ENCODE measurements at regions not wholly inside any gene's neighbourhood (a gene's known extent, or its start where the extent isn't known, plus 50 kb on each side); places are given as distances from the start of the nearest gene placed in this dataset.

GRCh38 chr11:116460156-116460920 lies 312.4 kb downstream of the BUD13 start:
- 78% methylated on average over 3 of the region's 3 CpGs for WGBS
- no peak overlapping the region for H3K4me3 ChIP-seq (ENCODE audit: low read length)
- ATAC-seq (no peak), DNase-seq (no peak)
- no peaks in the 10 kb centered on the region for H3K4me1 ChIP-seq (ENCODE audit: control insufficient read depth, insufficient read depth, low read length)
- H3K9me3 ChIP-seq (ENCODE audit: control insufficient read depth, low read length): no peaks in the 10 kb centered on the region
- intact Hi-C loops (cut with DNase I): no loop called here
- H3K27ac ChIP-seq (ENCODE audit: low read length): no peak overlapping the region
- H3K27me3 ChIP-seq (ENCODE audit: control insufficient read depth, insufficient read depth): peaks cover 6% of the 10 kb centered on the region

GRCh38 chr11:116459185-116460045 lies 313.4 kb downstream of the BUD13 start:
- Histone ChIP-seq H3K4me1 (ENCODE audit: control insufficient read depth, insufficient read depth, low read length) (no peaks in the 10 kb centered on the region), H3K27me3 (ENCODE audit: control insufficient read depth, insufficient read depth) (peaks cover 6% of the 10 kb centered on the region), H3K4me3 (ENCODE audit: low read length) (no peak overlapping the region), H3K9me3 (ENCODE audit: control insufficient read depth, low read length) (no peaks in the 10 kb centered on the region), H3K27ac (ENCODE audit: low read length) (no peak overlapping the region)
- WGBS: 49% methylated on average over 13 of the region's 13 CpGs
- ATAC-seq (no peak), DNase-seq (no peak)
- intact Hi-C loops (cut with DNase I): loop anchor here in 3 of 4 donors (10.0 kb wide), 2 partner anchors 175 to 185 kb away; no protein-coding TSS in a partner anchor

- Histone ChIP-seq H3K27me3 (ENCODE audit: control insufficient read depth, insufficient read depth) (peaks cover 4% of the 10 kb centered on the region), H3K9me3 (ENCODE audit: control insufficient read depth, low read length) (no peaks in the 10 kb centered on the region), H3K4me1 (ENCODE audit: control insufficient read depth, insufficient read depth, low read length) (no peaks in the 10 kb centered on the region), H3K4me3 (ENCODE audit: low read length) (no peak overlapping the region), H3K27ac (ENCODE audit: low read length) (no peak overlapping the region)
- intact Hi-C loops (cut with DNase I): loop anchor here in 3 of 4 donors (10.0 kb wide), 2 partner anchors 176 to 186 kb away; no protein-coding TSS in a partner anchor
- no peak for DNase-seq
- WGBS: 68% methylated on average over 4 of the region's 4 CpGs
- ATAC-seq: no peak
Measured at GRCh38 chr11:116458546-116458945, 314.2 kb downstream of the BUD13 start.

GRCh38 chr11:116457336-116458007 lies 315.3 kb downstream of the BUD13 start:
- DNase-seq (no peak), ATAC-seq (no peak)
- intact Hi-C loops (cut with DNase I): loop anchor here in 3 of 4 donors (10.0 kb wide), 2 partner anchors 177 to 187 kb away; no protein-coding TSS in a partner anchor

GRCh38 chr11:116454951-116455350 lies 317.8 kb downstream of the BUD13 start:
- ATAC-seq (no peak), DNase-seq (no peak)
- Histone ChIP-seq H3K27me3 (ENCODE audit: control insufficient read depth, insufficient read depth) (no peaks in the 10 kb centered on the region), H3K27ac (ENCODE audit: low read length) (no peak overlapping the region), H3K9me3 (ENCODE audit: control insufficient read depth, low read length) (no peaks in the 10 kb centered on the region), H3K4me3 (ENCODE audit: low read length) (no peak overlapping the region), H3K4me1 (ENCODE audit: control insufficient read depth, insufficient read depth, low read length) (no peaks in the 10 kb centered on the region)
- intact Hi-C loops (cut with DNase I): loop anchor here in 3 of 4 donors (5.0 to 10.0 kb wide), 3 partner anchors 180 to 237 kb away; no protein-coding TSS in a partner anchor
- WGBS: 79% methylated on average over 1 of the region's 1 CpG

More at GRCh38 chr11:116457336-116458007, 315.3 kb downstream of the BUD13 start:
- WGBS: 54% methylated on average over 10 of the region's 10 CpGs
- no peaks in the 10 kb centered on the region for H3K4me1 ChIP-seq (ENCODE audit: control insufficient read depth, insufficient read depth, low read length)
- H3K9me3 ChIP-seq (ENCODE audit: control insufficient read depth, low read length): no peaks in the 10 kb centered on the region
- H3K27ac ChIP-seq (ENCODE audit: low read length): no peak overlapping the region
- H3K4me3 ChIP-seq (ENCODE audit: low read length): no peak overlapping the region
- H3K27me3 ChIP-seq (ENCODE audit: control insufficient read depth, insufficient read depth): peaks cover 4% of the 10 kb centered on the region

GRCh38 chr11:116454020-116454645 lies 318.7 kb downstream of the BUD13 start:
- Histone ChIP-seq H3K27ac (ENCODE audit: low read length) (no peak overlapping the region), H3K4me3 (ENCODE audit: low read length) (no peak overlapping the region), H3K9me3 (ENCODE audit: control insufficient read depth, low read length) (no peaks in the 10 kb centered on the region), H3K4me1 (ENCODE audit: control insufficient read depth, insufficient read depth, low read length) (no peaks in the 10 kb centered on the region), H3K27me3 (ENCODE audit: control insufficient read depth, insufficient read depth) (no peaks in the 10 kb centered on the region)
- intact Hi-C loops (cut with DNase I): loop anchor here in 3 of 4 donors (5.0 to 10.0 kb wide), 3 partner anchors 181 to 238 kb away; no protein-coding TSS in a partner anchor
- WGBS: 51% methylated on average over 9 of the region's 9 CpGs
- ATAC-seq (peak; percentile 40 to 48), DNase-seq (peak; percentile 19 to 56 (median 51))

- DNase-seq (no peak), ATAC-seq (no peak)
- WGBS: 76% methylated on average over 3 of the region's 3 CpGs
- no peak overlapping the region for H3K27ac ChIP-seq (ENCODE audit: low read length)
- H3K27me3 ChIP-seq (ENCODE audit: control insufficient read depth, insufficient read depth): no peaks in the 10 kb centered on the region
- intact Hi-C loops (cut with DNase I): loop anchor here in 3 of 4 donors (5.0 to 10.0 kb wide), 3 partner anchors 182 to 240 kb away; no protein-coding TSS in a partner anchor
- H3K4me1 ChIP-seq (ENCODE audit: control insufficient read depth, insufficient read depth, low read length): no peaks in the 10 kb centered on the region
- H3K4me3 ChIP-seq (ENCODE audit: low read length): no peak overlapping the region
- no peaks in the 10 kb centered on the region for H3K9me3 ChIP-seq (ENCODE audit: control insufficient read depth, low read length)
Measured at GRCh38 chr11:116452461-116452860, 320.3 kb downstream of the BUD13 start.

- no peaks in the 10 kb centered on the region for H3K9me3 ChIP-seq (ENCODE audit: control insufficient read depth, low read length)
- H3K4me1 ChIP-seq (ENCODE audit: control insufficient read depth, insufficient read depth, low read length): no peaks in the 10 kb centered on the region
- intact Hi-C loops (cut with DNase I): no loop called here
- DNase-seq: no peak
- no peak overlapping the region for H3K4me3 ChIP-seq (ENCODE audit: low read length)
- no peak overlapping the region for H3K27ac ChIP-seq (ENCODE audit: low read length)
- WGBS: 86% methylated on average over 1 of the region's 1 CpG
- H3K27me3 ChIP-seq (ENCODE audit: control insufficient read depth, insufficient read depth): no peaks in the 10 kb centered on the region
- no peak for ATAC-seq
Measured at GRCh38 chr11:116449522-116449921, 323.3 kb downstream of the BUD13 start.

- no peaks in the 10 kb centered on the region for H3K4me1 ChIP-seq (ENCODE audit: control insufficient read depth, insufficient read depth, low read length)
- 65% methylated on average over 5 of the region's 5 CpGs for WGBS
- peaks cover 2% of the 10 kb centered on the region for H3K9me3 ChIP-seq (ENCODE audit: control insufficient read depth, low read length)
- no peaks in the 10 kb centered on the region for H3K27me3 ChIP-seq (ENCODE audit: control insufficient read depth, insufficient read depth)
- ATAC-seq (no peak), DNase-seq (no peak)
- no peak overlapping the region for H3K27ac ChIP-seq (ENCODE audit: low read length)
- intact Hi-C loops (cut with DNase I): no loop called here
- H3K4me3 ChIP-seq (ENCODE audit: low read length): no peak overlapping the region
Measured at GRCh38 chr11:116446048-116446941, 326.5 kb downstream of the BUD13 start.

Measured in right cardiac atrium (tissue), 5 donors.